Upper lobe of left lung (tissue), 6 donors: ENCODE measurements at regions not wholly inside any gene's neighbourhood (a gene's known extent, or its start where the extent isn't known, plus 50 kb on each side); places are given as distances from the start of the nearest gene placed in this dataset.

Source experiments
- ATAC-seq, 2 donors: fragments of 200-7000 bp; cut with Tn5 transposase; one replicate each; pipeline ENCODE4 v1.9.1; 2022; ENCODE audit warnings: mild to moderate bottlenecking in 2 of 2, moderate library complexity in 2 of 2; ENCODE audit not compliant: low FRiP score in 2 of 2
- DNase-seq, 2 donors: peaks; one replicate each; pipeline ENCODE4 v3.0.0-alpha.2; 2019 to 2020
- H3K27ac ChIP-seq, 4 donors: fragments of 200-600 bp; sonication (generic); one replicate each; pipeline ENCODE4 v1.5.1; 2016 to 2019
- H3K27me3 ChIP-seq, 4 donors: fragments of 200-600 bp; sonication (generic); one replicate each; pipeline ENCODE4 v1.5.1; 2017 to 2019
- H3K36me3 ChIP-seq, 4 donors: fragments of 200-600 bp; sonication (generic); one replicate each; pipeline ENCODE4 v1.5.1; 2016 to 2019
- H3K4me1 ChIP-seq, 4 donors: fragments of 200-600 bp; sonication (generic); one replicate each; pipeline ENCODE4 v1.5.1; 2018 to 2019
- H3K4me3 ChIP-seq, 4 donors: fragments of 200-600 bp; sonication (generic); one replicate each; pipeline ENCODE4 v1.5.1; 2017 to 2019; ENCODE audit warnings: mild to moderate bottlenecking in 2 of 4, moderate library complexity in 1 of 4
- H3K9me3 ChIP-seq, 4 donors: fragments of 200-600 bp; sonication (generic); one replicate each; pipeline ENCODE4 v1.5.1; 2018 to 2019
- CTCF ChIP-seq, 6 experiments: fragments of 450-650 bp in 4 of 6; fragments of 200-600 bp in 2 of 6; sonication (generic) in 2 of 6; IDR thresholded peaks; one replicate each; pipeline ENCODE4 v1.5.1; 2016 to 2019; ENCODE audit warnings: antibody characterized with exemption in 6 of 6
- EP300 ChIP-seq, 4 donors: sonication (generic); formaldehyde crosslinking; IDR thresholded peaks; one replicate each; pipeline ENCODE4 v1.5.1; 2017; ENCODE audit warnings: antibody characterized with exemption in 4 of 4, control low read depth in 2 of 4
- POLR2A ChIP-seq, 4 donors: fragments of 450-650 bp; IDR thresholded peaks; one replicate each; pipeline ENCODE4 v1.5.1; 2016 to 2017; ENCODE audit warnings: antibody characterized with exemption in 4 of 4, mild to moderate bottlenecking in 2 of 4
- POLR2AphosphoS5 ChIP-seq, 2 donors: sonication (generic); formaldehyde crosslinking; IDR thresholded peaks; one replicate each; pipeline ENCODE4 v1.5.1; 2017; ENCODE audit warnings: antibody characterized with exemption in 2 of 2
- WGBS, 2 donors: methylation state at CpG; one replicate each; pipeline ENCODE4 v1.1.5; 2017 to 2018; 5-methylcytosine and 5-hydroxymethylcytosine counted together
- donor health status: DM: no; HTN: no; CAD: no; lungs with moderate emphysema.
- donor health status: DM: no; HTN: yes; CAD: no; lungs with severe emphysema.

GRCh38 chr12:85661461-85662206 is 174.6 kb downstream of the RASSF9 start:
- Histone ChIP-seq H3K27me3 (no peaks in the 10 kb centered on the region), H3K27ac (no peak overlapping the region), H3K36me3 (no peaks in the 10 kb centered on the region), H3K9me3 (peaks cover 0 to 6% (median 1%) of the 10 kb centered on the region in 4 donors), H3K4me3 (no peak overlapping the region), H3K4me1 (no peaks in the 10 kb centered on the region)
- no peak for TF ChIP-seq CTCF (IDR thresholded peaks at IDR 0.05)
- TF ChIP-seq POLR2AphosphoS5 (IDR thresholded peaks at IDR 0.05) = no peak
- no peak for TF ChIP-seq POLR2A (IDR thresholded peaks at IDR 0.05)
- TF ChIP-seq EP300 (IDR thresholded peaks at IDR 0.05) = no peak
- ATAC-seq (no peak), DNase-seq (no peak)
- WGBS, 2 donors = 80 to 87% methylated on average over 4 of the region's 4 CpGs

GRCh38 chr12:85662207-85662602 is 174.0 kb downstream of the RASSF9 start:
- H3K27ac ChIP-seq = no peak overlapping the region
- H3K4me3 ChIP-seq = no peak overlapping the region
- no peaks in the 10 kb centered on the region for H3K36me3 ChIP-seq
- TF ChIP-seq POLR2A (IDR thresholded peaks at IDR 0.05) (no peak), POLR2AphosphoS5 (IDR thresholded peaks at IDR 0.05) (no peak), EP300 (IDR thresholded peaks at IDR 0.05) (no peak), CTCF (IDR thresholded peaks at IDR 0.05) (no peak)
- no peaks in the 10 kb centered on the region for H3K4me1 ChIP-seq
- H3K9me3 ChIP-seq = peaks cover 0 to 6% (median 1%) of the 10 kb centered on the region in 4 donors
- ATAC-seq = no peak
- DNase-seq = no peak
- H3K27me3 ChIP-seq = no peaks in the 10 kb centered on the region

GRCh38 chr12:85663631-85664030 is 172.6 kb downstream of the RASSF9 start:
- Histone ChIP-seq H3K36me3 (no peaks in the 10 kb centered on the region), H3K27me3 (no peaks in the 10 kb centered on the region), H3K4me3 (no peak overlapping the region), H3K4me1 (no peaks in the 10 kb centered on the region), H3K9me3 (peaks cover 0 to 5% (median under 1%) of the 10 kb centered on the region in 4 donors), H3K27ac (no peak overlapping the region)
- DNase-seq (no peak), ATAC-seq (no peak)
- WGBS, 2 donors = 78 to 87% methylated on average over 5 of the region's 5 CpGs
- TF ChIP-seq POLR2A (IDR thresholded peaks at IDR 0.05) (no peak), POLR2AphosphoS5 (IDR thresholded peaks at IDR 0.05) (no peak), CTCF (IDR thresholded peaks at IDR 0.05) (no peak)

GRCh38 chr12:85664429-85664828 is 171.8 kb downstream of the RASSF9 start:
- Histone ChIP-seq H3K4me1 (no peaks in the 10 kb centered on the region), H3K4me3 (no peak overlapping the region), H3K27ac (no peak overlapping the region), H3K9me3 (no peaks in the 10 kb centered on the region), H3K27me3 (no peaks in the 10 kb centered on the region), H3K36me3 (no peaks in the 10 kb centered on the region)
- no peak for TF ChIP-seq POLR2AphosphoS5 (IDR thresholded peaks at IDR 0.05)
- TF ChIP-seq POLR2A (IDR thresholded peaks at IDR 0.05) = no peak
- TF ChIP-seq EP300 (IDR thresholded peaks at IDR 0.05) = no peak
- no peak for TF ChIP-seq CTCF (IDR thresholded peaks at IDR 0.05)
- ATAC-seq = no peak
- DNase-seq = no peak

GRCh38 chr12:85669911-85670310 is 166.3 kb downstream of the RASSF9 start:
- Histone ChIP-seq H3K27ac (no peak overlapping the region), H3K9me3 (no peaks in the 10 kb centered on the region), H3K4me3 (no peak overlapping the region), H3K4me1 (no peaks in the 10 kb centered on the region), H3K27me3 (no peaks in the 10 kb centered on the region), H3K36me3 (no peaks in the 10 kb centered on the region)
- ATAC-seq (no peak), DNase-seq (no peak)
- WGBS, 2 donors = 60 to 86% methylated on average over 1 of the region's 1 CpG
- no peak for TF ChIP-seq POLR2A (IDR thresholded peaks at IDR 0.05)
- TF ChIP-seq POLR2AphosphoS5 (IDR thresholded peaks at IDR 0.05) = no peak
- no peak for TF ChIP-seq EP300 (IDR thresholded peaks at IDR 0.05)
- TF ChIP-seq CTCF (IDR thresholded peaks at IDR 0.05) = no peak
